Activated naive CD4-positive, alpha-beta T cell treated with Interleukin-2 at 50 U/mL for 16 hours (primary cell): ENCODE measurements at regions not wholly inside any gene's neighbourhood (a gene's known extent, or its start where the extent isn't known, plus 50 kb on each side); places are given as distances from the start of the nearest gene placed in this dataset.
A peak's percentile ranks its signal among the peaks of the same experiment; 100 is the strongest.

Source experiments
- DNase-seq: peaks from one replicate; pipeline ENCODE4 v3.0.0-alpha.2; 2020

GRCh38 chr12:34386016-34386415, 363.7 kb downstream of the ALG10 start:
- DNase-seq = no peak

GRCh38 chr12:34386621-34387255, 364.4 kb downstream of the ALG10 start:
- DNase-seq = no peak

GRCh38 chr12:34387711-34388635, 365.7 kb downstream of the ALG10 start:
- no peak for DNase-seq

- no peak for DNase-seq
Measured at GRCh38 chr12:34388636-34389377, 366.5 kb downstream of the ALG10 start.

GRCh38 chr12:34389378-34390170, 367.3 kb downstream of the ALG10 start:
- DNase-seq = no peak

GRCh38 chr12:34390171-34390841, 368.0 kb downstream of the ALG10 start:
- no peak for DNase-seq

GRCh38 chr12:34390846-34391700, 368.8 kb downstream of the ALG10 start:
- DNase-seq = no peak

GRCh38 chr12:34391771-34392581, 369.7 kb downstream of the ALG10 start:
- DNase-seq = no peak

DNA sequence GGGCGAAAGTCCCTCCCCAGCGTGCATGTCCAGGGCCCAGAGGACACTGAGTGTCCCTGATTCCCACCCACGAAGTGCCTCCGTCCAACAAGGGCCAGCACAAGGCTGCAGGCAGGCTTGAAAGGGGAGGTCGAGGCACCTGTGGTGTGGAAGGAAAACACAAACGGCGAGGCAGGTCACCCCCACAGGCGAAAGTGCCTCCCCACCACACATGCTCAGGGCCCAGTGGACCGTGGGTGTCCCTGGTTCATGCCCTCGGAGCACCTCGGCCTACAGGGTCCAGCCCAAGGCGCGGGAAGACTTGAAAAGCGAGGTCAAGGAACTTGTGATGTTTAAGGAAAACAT, 370.4 kb downstream of the ALG10 start:
- no peak for DNase-seq

- DNase-seq = no peak
Measured at GRCh38 chr12:34393086-34393820, 371.0 kb downstream of the ALG10 start.

- no peak for DNase-seq
Measured at GRCh38 chr12:34393821-34394150, 371.5 kb downstream of the ALG10 start.

GRCh38 chr12:34394211-34395055, 372.1 kb downstream of the ALG10 start:
- DNase-seq = no peak

GRCh38 chr12:34395056-34396005, 373.0 kb downstream of the ALG10 start:
- DNase-seq = peak; percentile 1

- DNase-seq = no peak
Measured at GRCh38 chr12:34396006-34396860, 373.9 kb downstream of the ALG10 start.

DNA sequence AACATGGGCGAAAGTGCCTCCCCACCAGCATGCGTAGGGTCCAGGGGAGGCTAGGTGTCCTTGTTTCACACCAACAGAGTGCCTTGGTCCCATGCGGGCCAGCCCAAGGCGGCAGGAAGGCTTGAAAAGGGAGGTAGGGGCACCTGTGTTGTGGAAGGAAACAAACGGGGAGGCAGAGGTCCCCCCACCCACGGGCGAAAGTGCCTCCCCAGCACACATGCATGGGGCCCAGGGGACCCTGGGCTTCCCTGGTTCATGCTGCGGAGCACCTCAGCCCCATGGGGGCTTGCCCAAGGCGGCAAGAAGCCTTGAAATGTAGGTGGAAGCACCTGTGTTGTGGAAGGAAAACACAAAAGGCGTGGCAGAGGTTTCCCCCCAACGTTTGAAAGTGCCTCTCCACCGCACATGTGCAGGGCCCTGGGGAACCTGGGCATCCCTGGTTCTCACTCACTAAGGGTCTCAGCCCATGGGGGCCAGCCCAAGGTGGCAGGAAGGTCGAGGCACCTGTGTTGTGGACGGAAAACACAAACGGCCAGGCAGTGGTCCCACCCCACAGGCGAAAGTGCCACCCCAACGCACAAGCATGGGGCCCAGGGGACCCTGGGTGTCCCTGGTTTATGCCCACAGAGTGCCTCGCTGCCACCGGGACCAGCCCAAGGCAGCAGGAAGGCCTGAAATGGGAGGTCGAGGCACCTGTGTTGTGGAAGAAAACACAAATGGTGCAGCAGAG, 374.7 kb downstream of the ALG10 start:
- no peak for DNase-seq
